OCI-LY1 (cell line): ENCODE measurements at regions not wholly inside any gene's neighbourhood (a gene's known extent, or its start where the extent isn't known, plus 50 kb on each side); places are given as distances from the start of the nearest gene placed in this dataset.

Experiments
- H2AFZ ChIP-seq: fragments of 200-600 bp; sonication (generic), shearing (Covaris generic); 2 replicates; pipeline ENCODE4 v1.6.0; 2014; ENCODE audit warnings: antibody characterized with exemption, mild to moderate bottlenecking, low read length
- H3F3A ChIP-seq: fragments of 200-600 bp; sonication (generic), shearing (Covaris generic); 2 replicates; pipeline ENCODE4 v1.6.0; 2014; ENCODE audit warnings: mild to moderate bottlenecking, antibody characterized with exemption, low read length, moderate library complexity; ENCODE audit not compliant: insufficient read depth
- H3K27ac ChIP-seq: fragments of 200-600 bp; sonication (generic); 2 replicates; pipeline ENCODE4 v1.5.1; 2014; ENCODE audit warnings: low read length, mixed run types, mild to moderate bottlenecking, low read depth; ENCODE audit not compliant: poor library complexity, severe bottlenecking
- H3K27me3 ChIP-seq: fragments of 200-600 bp; sonication (generic); 2 replicates; pipeline ENCODE4 v1.6.0; 2014; ENCODE audit warnings: antibody characterized with exemption, mild to moderate bottlenecking, low read length, moderate library complexity; ENCODE audit not compliant: insufficient read depth
- H3K36me3 ChIP-seq: fragments of 200-600 bp; sonication (generic); 2 replicates; pipeline ENCODE4 v1.6.1; 2014; ENCODE audit warnings: mild to moderate bottlenecking, antibody characterized with exemption, low read length, moderate library complexity, mixed read lengths; ENCODE audit not compliant: insufficient read depth
- H3K4me1 ChIP-seq: fragments of 200-600 bp; sonication (generic); 2 replicates; pipeline ENCODE4 v1.5.1; 2014; ENCODE audit warnings: mild to moderate bottlenecking, low read length, moderate library complexity; ENCODE audit not compliant: insufficient read depth, severe bottlenecking
- H3K4me2 ChIP-seq: fragments of 200-600 bp; sonication (generic), shearing (Covaris generic); 2 replicates; pipeline ENCODE4 v1.6.1; 2014; ENCODE audit warnings: low read length
- H3K4me3 ChIP-seq: fragments of 200-600 bp; sonication (generic); 2 replicates; pipeline ENCODE4 v1.5.1; 2014; ENCODE audit warnings: low read length, low read depth, mild to moderate bottlenecking, mixed read lengths; ENCODE audit not compliant: poor library complexity, severe bottlenecking
- H3K79me2 ChIP-seq: fragments of 200-600 bp; shearing (Covaris generic); 2 replicates; pipeline ENCODE4 v1.6.1; 2016; ENCODE audit warnings: mixed run types, low read length, mixed read lengths; ENCODE audit not compliant: insufficient read depth
- H3K9ac ChIP-seq: fragments of 200-600 bp; sonication (generic), shearing (Covaris generic); 2 replicates; pipeline ENCODE4 v1.6.1; 2014; ENCODE audit warnings: mild to moderate bottlenecking, low read length, mixed read lengths
- H3K9me2 ChIP-seq: fragments of 200-600 bp; sonication (generic), shearing (Covaris generic); 2 replicates; pipeline ENCODE4 v1.6.1; 2014; ENCODE audit warnings: low read depth, mild to moderate bottlenecking, low read length, mixed read lengths
- H3K9me3 ChIP-seq: fragments of 200-600 bp; shearing (Covaris generic); 2 replicates; pipeline ENCODE4 v1.6.1; 2014; ENCODE audit warnings: low read length, mixed read lengths
- H4K20me1 ChIP-seq: fragments of 200-600 bp; sonication (generic), shearing (Covaris generic); 2 replicates; pipeline ENCODE4 v1.6.0; 2016; ENCODE audit warnings: mild to moderate bottlenecking, low read length; ENCODE audit not compliant: insufficient read depth
- EZH2 ChIP-seq: fragments of 200-600 bp; sonication (generic), shearing (Covaris generic); IDR thresholded peaks from 2 replicates; pipeline ENCODE4 v1.8.0; 2017; ENCODE audit warnings: borderline replicate concordance, mixed run types, mild to moderate bottlenecking, antibody characterized with exemption, low read length, moderate library complexity, mixed read lengths
- TF ChIP-seq, protein P1 (sequence below): fragments of 200-600 bp; sonication (generic), shearing (Covaris generic); IDR thresholded peaks from 2 replicates; pipeline ENCODE4 v1.5.1; 2017; ENCODE audit warnings: mild to moderate bottlenecking, antibody characterized with exemption, low read length, moderate library complexity, mixed read lengths

DNA sequence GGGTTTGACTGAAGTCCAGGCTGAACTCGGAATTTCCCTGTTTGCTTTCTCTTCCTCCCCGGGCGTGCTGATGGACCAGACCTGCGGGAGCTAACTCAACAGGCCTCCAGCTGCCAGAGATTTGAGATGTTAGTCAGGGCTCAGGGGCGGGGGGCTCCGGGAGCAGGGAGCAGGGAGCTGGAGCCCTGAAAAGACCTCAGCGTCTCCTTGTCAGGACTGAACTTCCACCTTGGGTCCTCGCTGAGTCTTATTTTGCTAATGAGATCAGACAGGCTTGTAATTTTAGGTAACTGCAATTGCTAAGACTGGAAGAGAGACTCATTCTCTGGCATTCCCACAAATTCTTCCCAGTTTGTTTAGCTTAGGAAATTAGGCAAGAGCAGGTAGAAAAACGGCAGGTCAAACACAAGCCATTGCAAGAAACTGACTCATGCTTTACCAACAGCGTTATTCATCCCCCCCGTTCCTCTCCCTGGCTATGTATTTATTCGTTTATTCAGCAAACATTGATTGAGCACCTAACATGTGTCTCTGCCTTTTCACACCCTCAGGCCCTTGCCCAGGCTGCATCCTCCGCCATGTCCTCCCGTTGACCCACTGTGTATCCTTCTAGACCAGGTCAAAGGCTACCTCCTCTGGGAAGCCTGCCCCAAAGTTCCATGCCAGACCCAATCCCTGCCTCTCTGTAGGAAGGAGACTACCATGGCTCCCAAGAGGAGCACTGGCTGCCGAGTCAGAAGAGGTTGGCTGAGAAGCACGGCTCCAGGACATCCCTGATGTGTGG is 80.4 kb upstream of the DIO3 start:
- Histone ChIP-seq H3K4me2 (no peak overlapping the region), H3K4me1 (no peaks in the 10 kb centered on the region), H3K9ac (no peak overlapping the region), H3K79me2 (no peaks in the 10 kb centered on the region), H3F3A (no peaks in the 10 kb centered on the region), H3K4me3 (no peak overlapping the region), H2AFZ (no peak overlapping the region), H3K9me3 (no peaks in the 10 kb centered on the region), H3K27ac (no peak overlapping the region), H3K27me3 (peaks cover 3% of the 10 kb centered on the region; the same call in 1 of the 2 replicates), H3K9me2 (no peaks in the 10 kb centered on the region), H3K36me3 (no peaks in the 10 kb centered on the region), H4K20me1 (no peaks in the 10 kb centered on the region)
- TF ChIP-seq, protein P1, sequence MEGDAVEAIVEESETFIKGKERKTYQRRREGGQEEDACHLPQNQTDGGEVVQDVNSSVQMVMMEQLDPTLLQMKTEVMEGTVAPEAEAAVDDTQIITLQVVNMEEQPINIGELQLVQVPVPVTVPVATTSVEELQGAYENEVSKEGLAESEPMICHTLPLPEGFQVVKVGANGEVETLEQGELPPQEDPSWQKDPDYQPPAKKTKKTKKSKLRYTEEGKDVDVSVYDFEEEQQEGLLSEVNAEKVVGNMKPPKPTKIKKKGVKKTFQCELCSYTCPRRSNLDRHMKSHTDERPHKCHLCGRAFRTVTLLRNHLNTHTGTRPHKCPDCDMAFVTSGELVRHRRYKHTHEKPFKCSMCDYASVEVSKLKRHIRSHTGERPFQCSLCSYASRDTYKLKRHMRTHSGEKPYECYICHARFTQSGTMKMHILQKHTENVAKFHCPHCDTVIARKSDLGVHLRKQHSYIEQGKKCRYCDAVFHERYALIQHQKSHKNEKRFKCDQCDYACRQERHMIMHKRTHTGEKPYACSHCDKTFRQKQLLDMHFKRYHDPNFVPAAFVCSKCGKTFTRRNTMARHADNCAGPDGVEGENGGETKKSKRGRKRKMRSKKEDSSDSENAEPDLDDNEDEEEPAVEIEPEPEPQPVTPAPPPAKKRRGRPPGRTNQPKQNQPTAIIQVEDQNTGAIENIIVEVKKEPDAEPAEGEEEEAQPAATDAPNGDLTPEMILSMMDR, result no peak
- TF ChIP-seq EZH2, result no peak

DNA sequence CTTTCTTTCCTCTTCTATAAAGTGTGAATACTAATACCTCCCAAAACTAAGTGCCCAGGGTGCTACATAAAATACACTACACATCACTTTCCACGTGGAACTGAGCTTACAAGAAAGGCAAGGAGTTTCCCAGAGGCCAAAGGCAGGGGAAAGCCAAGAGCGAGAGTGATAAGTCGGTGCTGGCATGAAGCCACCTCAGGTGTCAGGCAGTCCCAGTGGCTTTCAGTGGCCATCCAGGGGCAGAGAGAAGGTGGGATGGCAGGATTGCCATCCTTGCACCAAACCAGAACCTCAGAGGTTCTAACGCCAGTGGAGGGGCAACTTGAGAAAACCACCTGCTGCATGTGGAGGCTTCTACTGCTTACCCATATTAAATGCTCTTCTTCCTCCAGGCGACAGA is 79.7 kb upstream of the DIO3 start:
- TF ChIP-seq EZH2, result no peak
- TF ChIP-seq, protein P1, result no peak
- Histone ChIP-seq H4K20me1 (no peaks in the 10 kb centered on the region), H3K9me3 (0 out of 2 replicates have a peak, but pooled peaks cover under 1% of the 10 kb centered on the region), H3K4me3 (no peak overlapping the region), H3F3A (no peaks in the 10 kb centered on the region), H3K9me2 (no peaks in the 10 kb centered on the region; the same call in 1 of the 2 replicates), H3K36me3 (no peaks in the 10 kb centered on the region), H3K9ac (no peak overlapping the region), H3K79me2 (no peaks in the 10 kb centered on the region), H3K4me2 (no peak overlapping the region), H3K27me3 (peaks cover 3% of the 10 kb centered on the region; the same call in 1 of the 2 replicates), H3K27ac (no peak overlapping the region), H2AFZ (no peak overlapping the region), H3K4me1 (no peaks in the 10 kb centered on the region)

DNA sequence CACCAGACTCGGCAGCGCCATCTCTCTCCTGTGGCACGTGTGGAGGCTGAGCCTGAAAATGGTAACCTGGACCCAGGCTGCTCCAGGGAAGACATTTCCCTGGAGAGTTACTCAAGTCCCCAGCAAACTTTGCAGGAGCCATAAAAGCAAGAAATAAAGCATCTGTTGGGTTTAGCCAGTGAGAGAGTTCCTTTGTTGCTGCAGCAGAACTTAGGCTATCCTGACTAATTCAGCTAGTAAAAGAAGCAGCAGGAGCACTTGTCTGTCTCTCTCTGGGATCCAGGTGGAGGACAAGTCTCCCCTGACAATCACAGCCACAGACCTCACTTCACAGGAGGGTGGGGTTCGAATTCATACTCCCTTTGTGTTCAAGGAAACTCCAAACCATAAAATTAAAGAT is 79.2 kb upstream of the DIO3 start:
- Histone ChIP-seq H3K9me2 (no peaks in the 10 kb centered on the region; the same call in 1 of the 2 replicates), H3K4me3 (no peak overlapping the region), H3F3A (no peaks in the 10 kb centered on the region), H3K4me2 (no peak overlapping the region), H3K27me3 (peaks cover 3% of the 10 kb centered on the region; the same call in 1 of the 2 replicates), H2AFZ (no peak overlapping the region), H3K9ac (no peak overlapping the region), H4K20me1 (no peaks in the 10 kb centered on the region), H3K27ac (no peak overlapping the region), H3K79me2 (no peaks in the 10 kb centered on the region), H3K36me3 (no peaks in the 10 kb centered on the region), H3K9me3 (0 out of 2 replicates have a peak, but pooled peaks cover 3% of the 10 kb centered on the region), H3K4me1 (no peaks in the 10 kb centered on the region)
- TF ChIP-seq, protein P1, result no peak
